CD4-positive, alpha-beta T cell (primary cell): ENCODE measurements at regions not wholly inside any gene's neighbourhood (a gene's known extent, or its start where the extent isn't known, plus 50 kb on each side); places are given as distances from the start of the nearest gene placed in this dataset.
"Not testable (repeated sequence)": the region's sequence is repeated elsewhere in the genome, so short reads cannot be mapped to it uniquely, and the experiment has no call there.

Source experiments
- ATAC-seq: fragments of 200-7000 bp; cut with Tn5 transposase; one replicate; pipeline ENCODE4 v1.10.0; 2022; ENCODE audit warnings: mild to moderate bottlenecking; ENCODE audit not compliant: poor library complexity
- CTCF ChIA-PET: fragments of 350-600 bp; sonication (Branson Sonifier 250); formaldehyde crosslinking; loops from one replicate; lab custom pipeline; 2021; ENCODE audit warnings: antibody characterized with exemption, inconsistent platforms; lab: Charles Lee
- POLR2A ChIA-PET: fragments of 350-600 bp; sonication (Branson Sonifier 250); formaldehyde crosslinking; loops from one replicate; lab custom pipeline; 2021; ENCODE audit warnings: antibody characterized with exemption, inconsistent platforms; lab: Charles Lee
- DNase-seq, 14 experiments: peaks; one replicate each; pipeline ENCODE4 v3.0.0-alpha.2; 2013 to 2020; ENCODE audit warnings: mixed read lengths in 2 of 14
- H3K27ac ChIP-seq, 2 donors: one replicate each; pipeline versions ENCODE4 v1.5.1 to v1.7.0; 2013; ENCODE audit warnings: low read length in 2 of 2, low read depth in 1 of 2, mild to moderate bottlenecking in 1 of 2
- H3K27me3 ChIP-seq, 2 experiments: 1 replicate in 1 of 2; 2 replicates in 1 of 2; pipeline versions ENCODE4 v1.6.1 to v1.7.0; 2013; ENCODE audit warnings: low read length in 2 of 2, control low read depth in 1 of 2, mild to moderate bottlenecking in 1 of 2, moderate library complexity in 1 of 2; ENCODE audit not compliant: insufficient read depth in 2 of 2, control insufficient read depth in 1 of 2
- H3K36me3 ChIP-seq: one replicate; pipeline ENCODE4 v1.6.1; 2013; ENCODE audit warnings: low read length, control low read depth; ENCODE audit not compliant: insufficient read depth
- H3K4me1 ChIP-seq: one replicate; pipeline ENCODE4 v1.6.1; 2013; ENCODE audit warnings: low read length, control low read depth; ENCODE audit not compliant: insufficient read depth
- H3K4me3 ChIP-seq: one replicate; pipeline ENCODE4 v1.5.1; 2013; ENCODE audit warnings: mild to moderate bottlenecking, low read length, moderate library complexity
- H3K9me3 ChIP-seq, 2 experiments: 1 replicate in 1 of 2; 2 replicates in 1 of 2; pipeline versions ENCODE4 v1.6.1 to v1.7.0; 2013; ENCODE audit warnings: low read length in 2 of 2, mild to moderate bottlenecking in 2 of 2, control low read depth in 1 of 2, moderate library complexity in 1 of 2; ENCODE audit not compliant: control insufficient read depth in 1 of 2, insufficient read depth in 1 of 2
- H3K27ac Mint-ChIP-seq: one replicate; pipeline ENCODE4 v1.8.0; 2020; ENCODE audit warnings: mixed read lengths
- H3K27me3 Mint-ChIP-seq: one replicate; pipeline ENCODE4 v1.8.0; 2021; ENCODE audit warnings: mixed read lengths
- H3K36me3 Mint-ChIP-seq: one replicate; pipeline ENCODE4 v1.8.0; 2021; ENCODE audit warnings: low read depth, mixed read lengths
- H3K4me1 Mint-ChIP-seq: one replicate; pipeline ENCODE4 v1.8.0; 2021; ENCODE audit warnings: low read depth, mixed read lengths
- H3K4me3 Mint-ChIP-seq: one replicate; pipeline ENCODE4 v1.8.0; 2020; ENCODE audit warnings: mild to moderate bottlenecking, mixed read lengths
- H3K9me3 Mint-ChIP-seq: one replicate; pipeline ENCODE4 v1.8.0; 2020; ENCODE audit warnings: mixed read lengths
- intact Hi-C, 2 experiments: fragments of 100-400 bp; cut with DNase I in 1 of 2; cut with micrococcal nuclease in 1 of 2; formaldehyde crosslinking; loops; one replicate each; pipeline versions ENCODE4 v1.15.1 to v1.9.0; 2023 to 2025; cut with DNase I, micrococcal nuclease

GRCh38 chr1:100821919-100822318 lies 72.7 kb downstream of the EXTL2 start:
- H3K9me3 ChIP-seq, H3K27ac Mint-ChIP-seq, H3K36me3 Mint-ChIP-seq, H3K4me1 Mint-ChIP-seq, POLR2A ChIA-PET, H3K4me1 ChIP-seq, H3K9me3 Mint-ChIP-seq, H3K4me3 Mint-ChIP-seq, ATAC-seq, CTCF ChIA-PET, H3K36me3 ChIP-seq, H3K4me3 ChIP-seq, H3K27ac ChIP-seq, intact Hi-C loops, DNase-seq, H3K27me3 ChIP-seq: not testable (repeated sequence)
- H3K27me3 Mint-ChIP-seq, result peaks cover 21% of the 10 kb centered on the region
